Mesothelial cell of epicardium (in vitro differentiated cells): ENCODE measurements at regions not wholly inside any gene's neighbourhood (a gene's known extent, or its start where the extent isn't known, plus 50 kb on each side); places are given as distances from the start of the nearest gene placed in this dataset.

ENCODE experiments used
- DNase-seq, 2 experiments: peaks; one replicate each; pipeline ENCODE4 v3.0.0; 2021; ENCODE audit warnings: low spot score in 2 of 2; ENCODE audit not compliant: unreplicated experiment in 2 of 2
- H3K27ac Mint-ChIP-seq: 2 replicates; pipeline ENCODE4 v1.8.0; 2021; ENCODE audit warnings: mixed read lengths
- H3K27me3 Mint-ChIP-seq: 2 replicates; pipeline ENCODE4 v1.8.0; 2021; ENCODE audit warnings: low read depth, mixed read lengths
- H3K36me3 Mint-ChIP-seq: 2 replicates; pipeline ENCODE4 v1.8.0; 2021; ENCODE audit warnings: mixed read lengths
- H3K4me1 Mint-ChIP-seq: 2 replicates; pipeline ENCODE4 v1.8.0; 2021; ENCODE audit warnings: mixed read lengths
- H3K4me3 Mint-ChIP-seq: 2 replicates; pipeline ENCODE4 v1.8.0; 2021; ENCODE audit warnings: mild to moderate bottlenecking, moderate library complexity, mixed read lengths
- H3K9me3 Mint-ChIP-seq: 2 replicates; pipeline ENCODE4 v1.8.0; 2021; ENCODE audit warnings: mixed read lengths
- CTCF ChIP-seq: fragments of 200-600 bp; sonication (generic); IDR thresholded peaks from one replicate; pipeline ENCODE4 v1.5.0; 2021; ENCODE audit warnings: antibody characterized with exemption; ENCODE audit not compliant: unreplicated experiment

- Mint-ChIP-seq H3K4me1 (no peaks in the 10 kb centered on the region), H3K27ac (no peak overlapping the region), H3K4me3 (no peak overlapping the region), H3K27me3 (no peaks in the 10 kb centered on the region), H3K9me3 (no peaks in the 10 kb centered on the region), H3K36me3 (no peaks in the 10 kb centered on the region)
- no peak for DNase-seq
- TF ChIP-seq CTCF: no peak
These were observed 172.7 kb downstream of the GPAT3 start for GRCh38 chr4:83708500-83709175.

GRCh38 chr4:83704786-83705185 is 168.9 kb downstream of the GPAT3 start:
- TF ChIP-seq CTCF: no peak
- Mint-ChIP-seq H3K4me1 (no peaks in the 10 kb centered on the region), H3K9me3 (peaks cover 7% of the 10 kb centered on the region), H3K27ac (no peak overlapping the region), H3K36me3 (peaks cover 1% of the 10 kb centered on the region), H3K27me3 (no peaks in the 10 kb centered on the region), H3K4me3 (no peak overlapping the region)
- DNase-seq: no peak

GRCh38 chr4:83703752-83704151 is 167.8 kb downstream of the GPAT3 start:
- Mint-ChIP-seq H3K9me3 (peaks cover 10% of the 10 kb centered on the region), H3K4me3 (no peak overlapping the region), H3K4me1 (no peaks in the 10 kb centered on the region), H3K27ac (no peak overlapping the region), H3K27me3 (no peaks in the 10 kb centered on the region), H3K36me3 (peaks cover 1% of the 10 kb centered on the region)
- no peak for DNase-seq
- no peak for TF ChIP-seq CTCF

- Mint-ChIP-seq H3K4me1 (no peaks in the 10 kb centered on the region), H3K9me3 (peaks cover 10% of the 10 kb centered on the region), H3K27ac (no peak overlapping the region), H3K36me3 (peaks cover 1% of the 10 kb centered on the region), H3K27me3 (no peaks in the 10 kb centered on the region), H3K4me3 (no peak overlapping the region)
- no peak for TF ChIP-seq CTCF
- no peak for DNase-seq
These were observed 165.1 kb downstream of the GPAT3 start for GRCh38 chr4:83701041-83701440.

- H3K9me3 Mint-ChIP-seq: peaks cover 10% of the 10 kb centered on the region
- H3K27ac Mint-ChIP-seq: no peak overlapping the region
- H3K36me3 Mint-ChIP-seq: peaks cover 1% of the 10 kb centered on the region
- no peak overlapping the region for H3K4me3 Mint-ChIP-seq
- TF ChIP-seq CTCF: no peak
- DNase-seq: no peak
- H3K4me1 Mint-ChIP-seq: no peaks in the 10 kb centered on the region
- no peaks in the 10 kb centered on the region for H3K27me3 Mint-ChIP-seq
These were observed 163.4 kb downstream of the GPAT3 start for GRCh38 chr4:83699358-83699757.

GRCh38 chr4:83692028-83692427 is 156.1 kb downstream of the GPAT3 start:
- H3K4me3 Mint-ChIP-seq: no peak overlapping the region
- H3K27ac Mint-ChIP-seq: no peak overlapping the region
- DNase-seq: no peak
- H3K27me3 Mint-ChIP-seq: peaks cover 1% of the 10 kb centered on the region
- no peak for TF ChIP-seq CTCF
- H3K4me1 Mint-ChIP-seq: no peaks in the 10 kb centered on the region
- no peaks in the 10 kb centered on the region for H3K9me3 Mint-ChIP-seq
- H3K36me3 Mint-ChIP-seq: no peaks in the 10 kb centered on the region
